HepG2 (cell line): ENCODE measurements at regions not wholly inside any gene's neighbourhood (a gene's known extent, or its start where the extent isn't known, plus 50 kb on each side); places are given as distances from the start of the nearest gene placed in this dataset.

Experiments
- ARNT ChIP-seq: fragments of 450-650 bp; IDR thresholded peaks from 2 replicates; pipeline ENCODE4 v1.6.1; 2017
- CEBPB ChIP-seq: IDR thresholded peaks from 2 replicates; pipeline ENCODE4 v1.6.1; 2011; ENCODE audit warnings: low read depth, low read length, improper control_type of control experiment, borderline replicate concordance
- CENPBD1 ChIP-seq: sonication (generic); formaldehyde crosslinking; IDR thresholded peaks from 2 replicates; pipeline ENCODE4 v1.8.0; 2022; ENCODE audit warnings: missing genetic modification reagents, low read depth, mild to moderate bottlenecking, borderline replicate concordance
- FOXO4 ChIP-seq: sonication (generic); formaldehyde crosslinking; conservative IDR thresholded peaks from 2 replicates; pipeline ENCODE4 v1.8.1; 2023; ENCODE audit warnings: missing genetic modification reagents
- HOXA3 ChIP-seq: sonication (generic); formaldehyde crosslinking; IDR thresholded peaks from 2 replicates; pipeline ENCODE4 v1.5.0; 2020; ENCODE audit warnings: missing genetic modification reagents
- HOXA5 ChIP-seq: sonication (generic); formaldehyde crosslinking; IDR thresholded peaks from 2 replicates; pipeline ENCODE4 v1.4.0; 2020; ENCODE audit warnings: missing genetic modification reagents
- KDM5A ChIP-seq: fragments of 200-600 bp; sonication (generic); IDR thresholded peaks from 2 replicates; pipeline ENCODE4 v1.7.0; 2018; ENCODE audit warnings: antibody characterized with exemption, mild to moderate bottlenecking, low read length, borderline replicate concordance
- KDM5B ChIP-seq: sonication (generic); formaldehyde crosslinking; IDR thresholded peaks from 2 replicates; pipeline ENCODE4 v1.4.0; 2020; ENCODE audit warnings: missing genetic modification reagents, mild to moderate bottlenecking, borderline replicate concordance
- MATR3 ChIP-seq: sonication (generic); formaldehyde crosslinking; IDR thresholded peaks from 2 replicates; pipeline ENCODE4 v1.4.0; 2020; ENCODE audit warnings: missing genetic modification reagents
- MTA1 ChIP-seq: sonication (generic); formaldehyde crosslinking; IDR thresholded peaks from 2 replicates; pipeline ENCODE4 v1.4.0; 2020; ENCODE audit warnings: missing genetic modification reagents, mild to moderate bottlenecking, borderline replicate concordance
- MXI1 ChIP-seq: IDR thresholded peaks from 3 replicates; pipeline ENCODE4 v1.6.1; 2012; ENCODE audit warnings: low read depth, low read length, inconsistent platforms, borderline replicate concordance
- NR2F1 ChIP-seq, 2 experiments: fragments of 450-650 bp in 1 of 2; formaldehyde crosslinking in 1 of 2; IDR thresholded peaks; 2 replicates each; pipeline versions ENCODE4 v1.5.0 to v1.6.1; 2016 to 2020; ENCODE audit warnings: mild to moderate bottlenecking in 1 of 2, missing compliant biosample characterization in 1 of 2, missing genetic modification reagents in 1 of 2, moderate library complexity in 1 of 2
- NR2F2 ChIP-seq: IDR thresholded peaks from 2 replicates; pipeline ENCODE4 v1.6.1; 2012; ENCODE audit warnings: low read depth, inconsistent platforms, borderline replicate concordance
- PLSCR1 ChIP-seq: sonication (generic); formaldehyde crosslinking; IDR thresholded peaks from 2 replicates; pipeline ENCODE4 v1.5.0; 2020; ENCODE audit warnings: missing genetic modification reagents, mild to moderate bottlenecking, borderline replicate concordance
- PPARG ChIP-seq: conservative IDR thresholded peaks from 2 replicates; pipeline ENCODE4 v1.6.1; 2016; ENCODE audit warnings: missing biosample characterization, missing genetic modification reagents
- RERE ChIP-seq: IDR thresholded peaks from 2 replicates; pipeline ENCODE4 v1.6.1; 2016; ENCODE audit warnings: low read depth, missing genetic modification reagents, missing compliant biosample characterization
- SMAD1 ChIP-seq: sonication (generic); formaldehyde crosslinking; IDR thresholded peaks from 2 replicates; pipeline ENCODE4 v1.4.0; 2020; ENCODE audit warnings: missing genetic modification reagents, low read depth, mild to moderate bottlenecking, borderline replicate concordance
- SP5 ChIP-seq: IDR thresholded peaks from 2 replicates; pipeline ENCODE4 v1.6.1; 2016; ENCODE audit warnings: low read depth, borderline replicate concordance
- SSRP1 ChIP-seq: IDR thresholded peaks from 2 replicates; pipeline ENCODE4 v1.6.1; 2016; ENCODE audit warnings: control low read depth
- ZFYVE20 ChIP-seq: sonication (generic); formaldehyde crosslinking; IDR thresholded peaks from 2 replicates; pipeline ENCODE4 v1.8.0; 2023; ENCODE audit warnings: low read depth, mild to moderate bottlenecking, moderate library complexity, missing genetic modification reagents, borderline replicate concordance
- ZNF253 ChIP-seq: sonication (generic); formaldehyde crosslinking; IDR thresholded peaks from 2 replicates; pipeline ENCODE4 v1.8.0; 2022; ENCODE audit warnings: mild to moderate bottlenecking, missing genetic modification reagents, borderline replicate concordance
- ZNF441 ChIP-seq: sonication (generic); formaldehyde crosslinking; IDR thresholded peaks from 2 replicates; pipeline ENCODE4 v1.7.0; 2021; ENCODE audit warnings: missing genetic modification reagents, borderline replicate concordance
- ZNF496 ChIP-seq: sonication (generic); formaldehyde crosslinking; IDR thresholded peaks from 2 replicates; pipeline ENCODE4 v1.8.1; 2023; ENCODE audit warnings: mild to moderate bottlenecking, moderate library complexity, missing genetic modification reagents; ENCODE audit not compliant: insufficient replicate concordance
- ZNF737 ChIP-seq: sonication (generic); formaldehyde crosslinking; IDR thresholded peaks from 2 replicates; pipeline ENCODE4 v1.5.0; 2020; ENCODE audit warnings: missing genetic modification reagents, mild to moderate bottlenecking, borderline replicate concordance

GRCh38 chr20:60126975-60127374 lies 168.8 kb downstream of the CDH26 start (continued):
- TF ChIP-seq RERE (no peak), ZNF441 (CRISPR knock-in tag) (0 out of 2 replicates have a peak, but pooled peaks have one; percentile 41), ZNF253 (no peak), NR2F1 (CRISPR knock-in tag; IDR thresholded peaks at IDR 0.05) (peak; percentile 66 to 69; a peak in 3 of 4 replicates), SSRP1 (CRISPR knock-in tag) (no peak), SMAD1 (CRISPR knock-in tag) (no peak), FOXO4 (CRISPR knock-in tag) (no peak), ARNT (no peak), NR2F2 (0 out of 2 replicates have a peak, but pooled peaks have one; percentile 38), CEBPB (peak; percentile 13; the same call in 1 of the 2 replicates), KDM5B (CRISPR knock-in tag) (no peak), PPARG (CRISPR knock-in tag) (no peak), HOXA5 (CRISPR knock-in tag) (no peak), ZNF737 (CRISPR knock-in tag) (no peak), MATR3 (no peak), MTA1 (CRISPR knock-in tag) (0 out of 2 replicates have a peak, but pooled peaks have one; percentile 31), ZNF496 (no peak), KDM5A (no peak), HOXA3 (CRISPR knock-in tag) (no peak), ZFYVE20 (no peak), MXI1 (no peak), PLSCR1 (CRISPR knock-in tag) (no peak), CENPBD1 (no peak), SP5 (CRISPR knock-in tag) (no peak)
